Fibroblast of skin of right quadriceps (primary cell): ENCODE measurements at regions not wholly inside any gene's neighbourhood (a gene's known extent, or its start where the extent isn't known, plus 50 kb on each side); places are given as distances from the start of the nearest gene placed in this dataset.

Source experiments
- DNase-seq: peaks from one replicate; pipeline ENCODE4 v3.0.0-alpha.2; 2013

DNA sequence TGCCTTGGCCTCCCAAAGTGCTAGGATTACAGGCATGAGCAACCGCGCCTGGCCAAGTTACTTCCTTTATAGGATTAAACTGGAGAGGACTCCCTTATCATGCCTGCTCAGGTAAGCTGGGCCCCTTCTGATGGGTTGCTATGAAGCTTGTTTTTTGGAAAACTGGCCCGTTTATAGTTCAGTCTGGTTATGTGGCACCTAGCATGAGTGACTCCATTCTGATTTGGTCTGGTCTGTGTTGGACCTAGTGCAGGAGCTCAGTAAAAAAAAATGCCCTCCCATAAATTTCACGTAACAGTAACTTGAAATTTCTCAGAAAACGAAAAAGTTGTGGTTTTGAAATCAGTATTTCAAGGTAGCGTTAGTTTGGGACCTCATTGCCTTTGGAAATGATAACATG lies 448.4 kb downstream of the HACE1 start:
- DNase-seq = no peak

DNA sequence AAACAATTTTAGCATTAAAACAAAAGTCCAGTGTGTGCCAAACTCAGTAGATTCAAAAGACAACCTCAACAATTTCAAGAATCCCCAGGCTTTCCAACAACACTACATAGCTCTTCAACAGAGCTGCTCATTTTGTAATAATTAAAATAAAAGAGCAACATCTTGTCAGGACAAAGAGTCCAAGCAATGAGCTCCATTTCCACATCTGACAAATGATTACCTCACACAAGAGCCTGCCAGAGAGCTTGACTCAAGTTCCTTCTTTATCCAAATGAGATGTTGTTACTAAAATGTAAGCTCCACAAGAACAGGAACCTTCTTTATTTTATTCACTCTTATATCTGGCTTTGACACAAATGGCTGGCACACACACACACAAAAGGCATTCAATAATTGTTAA lies 449.8 kb downstream of the HACE1 start:
- DNase-seq = no peak

DNA sequence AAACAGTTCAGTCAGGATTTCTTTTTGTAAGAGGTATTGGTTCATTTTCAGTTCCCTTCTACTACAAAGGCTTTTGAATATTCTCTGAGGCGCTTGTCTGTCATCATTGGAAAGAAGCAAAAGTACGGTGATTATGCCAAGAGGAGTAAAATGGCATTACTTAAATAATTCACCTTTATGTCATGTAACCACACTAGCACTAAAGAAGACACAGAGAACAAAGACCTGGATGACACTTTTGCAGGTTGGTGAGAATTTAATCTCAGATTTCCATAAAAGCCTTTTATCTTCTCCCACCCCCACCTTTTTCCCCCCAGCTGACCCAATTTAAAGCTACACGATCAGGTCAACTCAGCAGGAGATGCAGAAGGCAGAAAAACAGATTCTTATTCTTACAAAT lies 451.8 kb downstream of the HACE1 start:
- no peak for DNase-seq

DNA sequence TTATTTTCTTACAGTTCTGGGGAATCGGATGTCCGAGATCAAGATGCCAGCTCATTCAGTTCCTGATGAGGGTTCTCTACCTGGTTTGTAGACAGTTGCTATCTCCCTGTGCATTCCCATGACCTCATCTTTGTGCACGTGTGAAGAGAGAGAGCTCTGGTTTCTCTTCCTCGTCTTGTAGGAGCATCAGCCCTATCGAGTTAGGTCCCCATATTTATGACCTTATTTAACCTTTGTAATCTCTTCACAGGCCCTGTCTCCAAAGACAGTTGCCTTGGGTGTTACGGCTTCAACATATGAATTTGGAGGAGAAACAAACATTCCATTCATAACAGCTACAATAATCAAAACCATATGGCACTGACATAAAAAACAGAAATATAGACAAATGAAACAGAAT lies 455.3 kb downstream of the HACE1 start:
- peak; percentile 18 for DNase-seq

DNA sequence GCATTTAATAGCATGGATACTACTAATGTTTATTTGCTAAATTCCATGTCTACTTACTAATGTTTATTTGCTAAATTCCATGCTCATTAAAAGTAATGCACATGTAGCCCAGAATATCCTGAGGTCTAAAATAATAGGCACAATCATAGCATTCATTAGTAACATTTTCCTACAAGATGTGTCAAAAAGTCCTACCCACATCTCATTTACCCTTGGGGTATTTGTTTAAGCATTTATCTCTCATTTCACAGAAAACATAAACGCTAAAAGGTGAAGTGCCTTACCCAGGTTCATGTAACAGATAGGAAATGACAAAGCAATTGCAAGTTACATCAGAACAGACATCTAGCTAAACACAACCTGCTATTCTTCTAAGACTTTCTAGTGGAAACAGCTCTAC lies 457.1 kb downstream of the HACE1 start:
- no peak for DNase-seq

DNA sequence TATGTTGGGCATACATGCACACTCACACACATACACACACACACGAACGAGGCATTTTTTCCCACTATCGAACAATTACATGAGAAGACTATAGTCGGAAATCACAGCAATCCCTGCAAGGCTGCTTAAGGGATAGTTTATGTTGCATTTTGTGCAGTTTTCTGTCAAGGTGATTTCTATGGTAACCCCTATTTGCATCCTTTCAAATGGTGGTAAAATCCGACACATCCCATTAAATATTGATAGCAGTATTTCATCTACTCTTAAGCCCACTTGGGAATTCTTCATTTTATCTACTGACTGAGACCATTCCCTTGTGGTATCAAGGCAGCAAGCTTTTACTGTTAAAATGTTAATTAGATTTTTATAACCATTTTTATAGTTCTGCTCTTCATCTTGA lies 457.8 kb downstream of the HACE1 start:
- DNase-seq = no peak

DNA sequence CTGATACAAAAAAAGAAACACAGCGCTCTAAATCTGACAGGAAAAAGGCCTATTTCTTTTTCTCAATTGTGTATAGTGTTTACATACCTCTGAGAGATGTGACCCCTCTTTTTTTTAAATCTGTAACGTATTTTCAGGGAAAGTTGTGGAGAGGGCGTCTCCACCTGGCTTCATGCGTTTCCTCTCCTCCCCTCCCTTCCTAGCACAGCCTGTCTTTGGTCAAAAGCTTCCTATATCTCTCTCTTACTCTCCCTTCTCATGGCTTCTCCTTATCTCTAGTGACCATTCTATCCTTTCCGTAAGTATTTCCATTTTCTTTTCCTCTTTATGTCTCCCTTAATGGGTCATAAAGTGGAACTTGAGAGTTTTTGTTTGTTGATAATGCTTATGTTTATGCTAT lies 458.9 kb downstream of the HACE1 start:
- DNase-seq = no peak

DNA sequence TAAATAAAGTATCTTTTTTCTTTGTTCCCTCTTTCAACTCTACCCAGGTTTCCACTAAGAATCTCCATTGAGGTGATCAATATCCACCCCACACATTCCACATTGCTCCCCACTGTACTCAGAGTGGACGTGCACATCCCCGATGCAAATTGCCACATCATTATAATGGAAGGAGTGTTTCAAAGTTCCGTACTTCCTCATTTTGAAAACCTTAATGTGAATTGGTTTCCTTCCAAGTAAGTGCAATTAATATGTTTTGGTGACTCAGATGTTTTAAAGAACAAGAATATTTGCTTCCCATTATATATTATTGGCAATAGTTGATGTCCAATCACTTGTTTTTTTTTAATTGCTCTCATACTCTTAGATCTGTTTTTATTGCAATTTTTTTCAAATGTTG lies 463.6 kb downstream of the HACE1 start:
- no peak for DNase-seq

DNA sequence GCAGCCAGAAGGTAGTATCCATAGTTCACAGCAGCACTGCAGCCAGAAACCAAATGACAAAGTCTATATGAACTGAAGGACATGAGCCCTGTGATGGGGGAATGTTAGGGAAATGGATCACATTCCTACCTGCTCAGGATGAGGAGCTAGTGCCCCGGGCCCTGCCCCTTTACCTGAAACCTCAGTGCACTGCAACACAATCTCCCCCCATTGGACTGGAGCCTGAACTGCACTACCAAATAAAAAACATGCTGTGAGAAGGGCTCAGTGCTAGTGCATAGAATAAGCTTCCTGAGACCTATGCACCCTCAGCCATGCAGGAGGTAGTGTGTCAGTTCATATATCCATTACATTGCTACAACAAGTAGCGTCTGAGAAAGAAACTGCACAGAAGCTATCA lies 477.8 kb downstream of the HACE1 start:
- DNase-seq = no peak

DNA sequence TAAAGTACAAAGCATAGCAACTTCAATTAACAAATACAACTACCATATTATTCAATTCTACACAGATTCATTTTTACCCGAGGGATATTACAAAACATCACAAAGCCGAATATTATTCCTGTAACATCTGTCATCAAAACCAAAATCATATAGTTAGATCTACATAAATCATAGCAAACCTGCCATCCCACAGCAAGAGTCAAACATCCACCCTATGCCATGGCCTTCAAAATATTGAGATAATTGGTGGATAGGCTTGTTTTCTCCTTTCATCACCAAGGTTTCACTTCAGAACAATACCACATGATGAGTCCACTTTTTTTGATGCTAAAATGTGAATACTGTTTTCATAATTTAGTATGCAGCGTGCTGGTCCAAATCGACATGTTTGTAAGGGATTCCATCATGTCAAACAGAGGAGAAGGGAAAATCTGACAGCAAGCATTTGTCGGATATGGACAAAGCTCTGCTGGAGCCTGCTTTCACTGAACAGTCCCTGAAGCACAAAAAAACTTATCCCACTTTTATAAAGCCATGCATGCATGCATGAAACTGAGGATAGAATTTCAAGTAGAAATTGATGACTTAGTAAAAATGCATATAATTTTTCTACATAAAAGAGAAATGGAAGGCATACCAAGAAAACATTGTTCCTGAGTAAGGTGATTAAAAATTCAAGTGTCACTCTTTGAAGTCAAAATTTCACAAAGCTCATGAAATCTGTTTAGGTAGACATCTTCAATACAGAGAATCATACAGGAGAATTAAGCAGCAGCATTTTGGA lies 494.1 kb downstream of the HACE1 start:
- DNase-seq = no peak

DNA sequence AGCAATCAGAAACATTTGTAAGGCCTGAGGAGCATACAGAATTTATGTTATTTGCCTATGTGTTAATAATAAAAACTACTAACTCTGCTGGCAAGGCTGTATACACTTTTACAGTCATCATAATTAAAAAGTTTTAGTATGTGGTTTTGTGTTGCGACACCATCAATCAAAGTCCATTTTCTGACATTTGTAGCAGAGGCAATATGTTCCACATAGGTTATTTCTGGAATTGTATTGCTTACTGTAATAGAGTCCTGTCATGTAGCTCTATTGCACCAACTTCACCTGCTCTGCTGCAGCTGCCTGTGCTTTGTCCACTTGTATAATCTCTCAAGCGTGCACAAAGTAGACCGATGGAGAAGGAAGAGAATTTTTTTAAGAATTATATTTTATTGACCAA lies 501.8 kb downstream of the HACE1 start:
- DNase-seq = no peak

DNA sequence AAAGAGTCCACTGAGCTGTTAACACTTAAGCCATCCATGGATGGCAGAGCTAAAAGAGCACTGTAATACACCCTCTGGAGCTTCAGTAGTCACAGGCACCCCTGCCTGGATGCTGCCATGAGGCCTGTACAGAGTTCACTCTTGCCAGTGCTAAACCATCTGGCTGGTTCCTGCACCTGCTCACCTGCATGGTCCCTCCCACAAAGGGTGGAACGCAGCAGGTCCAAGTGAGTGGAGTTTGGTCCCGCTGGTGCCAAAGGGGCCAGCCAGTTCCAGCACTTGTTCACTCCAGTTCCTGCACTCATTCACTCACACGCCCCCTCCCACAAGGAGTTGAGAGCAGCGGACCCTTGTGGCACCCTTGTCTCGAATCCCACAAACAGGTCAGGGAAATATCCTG lies 503.5 kb downstream of the HACE1 start:
- DNase-seq = no peak

DNA sequence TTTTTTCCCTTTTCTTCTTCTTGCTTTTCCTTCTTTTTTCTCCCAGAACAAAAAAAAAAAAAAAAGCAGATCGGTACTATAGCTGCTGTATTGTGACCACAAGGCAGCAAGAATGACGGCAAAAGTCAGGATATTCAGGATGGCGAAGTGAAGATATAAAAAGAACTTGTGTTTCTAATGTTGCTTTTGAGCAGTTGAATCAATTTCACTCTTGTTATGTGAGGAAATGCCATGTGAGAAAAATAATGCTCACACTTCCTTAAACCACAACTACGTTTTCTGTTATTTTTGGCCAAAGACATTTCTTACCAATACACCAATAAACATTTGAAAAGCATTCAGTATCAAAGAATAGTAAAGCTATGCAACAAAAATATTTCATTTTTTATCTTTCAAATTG lies 510.5 kb downstream of the HACE1 start:
- no peak for DNase-seq

DNA sequence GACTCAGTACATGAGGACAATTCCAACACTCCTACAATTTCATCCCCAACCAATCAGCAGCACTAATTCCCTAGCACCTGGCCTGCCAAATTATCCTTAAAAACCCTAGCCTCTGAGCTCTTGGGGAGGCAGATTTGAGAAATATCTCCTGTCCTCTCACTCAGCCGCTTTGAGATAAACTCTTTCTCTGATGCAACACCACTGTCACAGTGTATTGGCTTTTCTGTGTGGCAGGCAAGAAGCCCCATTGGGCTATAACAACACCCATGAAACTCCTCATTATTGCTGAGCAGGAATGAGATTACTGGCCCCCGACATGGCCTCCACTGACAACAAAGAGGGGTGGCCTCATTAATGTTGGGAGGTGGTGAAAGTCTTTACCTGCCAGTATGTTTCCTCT lies 515.5 kb downstream of the HACE1 start:
- DNase-seq = no peak

DNA sequence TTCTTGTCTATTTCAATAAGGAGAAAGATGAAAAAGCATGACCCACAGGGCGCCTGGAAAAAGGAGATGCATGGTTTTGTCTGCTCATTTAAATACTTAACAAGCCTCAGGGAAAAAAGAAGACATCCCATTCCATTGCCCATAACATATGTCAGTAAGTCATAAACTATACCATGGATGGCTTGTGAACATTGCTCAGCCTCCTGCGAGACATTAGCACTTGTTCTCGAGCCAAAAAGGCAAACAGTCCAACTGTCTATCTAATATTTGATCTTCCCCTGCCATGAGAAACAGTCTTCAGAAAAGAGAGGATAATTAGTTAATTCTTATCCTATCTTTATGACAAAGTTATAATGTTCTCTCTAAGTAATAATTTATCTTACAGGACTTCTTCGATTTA lies 527.4 kb downstream of the HACE1 start:
- peak; percentile 9 for DNase-seq

DNA sequence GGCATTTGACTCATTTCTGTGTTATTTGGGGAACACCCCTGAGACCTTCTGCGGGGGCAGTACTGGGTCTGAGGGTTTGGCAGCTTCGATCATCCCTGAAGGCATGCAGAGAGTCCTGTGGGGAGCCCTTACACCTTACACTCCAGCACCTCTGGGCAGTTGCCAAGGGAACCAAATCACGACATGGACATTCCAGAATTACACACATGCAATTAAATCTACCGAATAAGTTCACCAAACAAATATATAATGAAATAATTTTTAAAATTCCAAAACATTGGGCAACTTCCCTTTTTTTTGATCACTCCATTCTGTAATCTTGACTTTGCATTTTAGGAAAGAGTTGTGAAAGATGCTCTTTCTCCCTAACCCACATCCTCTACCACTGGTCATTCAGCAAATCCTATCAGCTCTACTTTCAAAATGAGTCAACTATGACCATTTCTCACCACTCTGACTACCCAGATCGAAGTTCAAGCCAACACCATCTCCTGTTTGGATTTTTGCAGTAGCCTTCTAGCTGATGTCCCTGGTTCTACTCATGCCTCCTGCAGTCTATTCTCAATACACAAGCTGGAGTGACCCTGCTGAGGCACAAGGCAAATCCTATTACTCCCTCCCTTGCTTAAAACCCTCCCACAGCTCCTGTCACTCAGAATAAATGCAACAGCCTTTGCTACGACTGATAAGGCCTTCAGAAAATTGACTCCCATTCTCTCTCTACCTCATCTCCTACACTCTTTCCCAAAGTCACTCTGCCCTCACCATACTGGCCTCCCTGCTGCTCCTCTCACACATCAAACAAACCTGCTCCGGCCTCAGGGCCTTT lies 533.3 kb downstream of the HACE1 start:
- DNase-seq = peak; percentile 82

DNA sequence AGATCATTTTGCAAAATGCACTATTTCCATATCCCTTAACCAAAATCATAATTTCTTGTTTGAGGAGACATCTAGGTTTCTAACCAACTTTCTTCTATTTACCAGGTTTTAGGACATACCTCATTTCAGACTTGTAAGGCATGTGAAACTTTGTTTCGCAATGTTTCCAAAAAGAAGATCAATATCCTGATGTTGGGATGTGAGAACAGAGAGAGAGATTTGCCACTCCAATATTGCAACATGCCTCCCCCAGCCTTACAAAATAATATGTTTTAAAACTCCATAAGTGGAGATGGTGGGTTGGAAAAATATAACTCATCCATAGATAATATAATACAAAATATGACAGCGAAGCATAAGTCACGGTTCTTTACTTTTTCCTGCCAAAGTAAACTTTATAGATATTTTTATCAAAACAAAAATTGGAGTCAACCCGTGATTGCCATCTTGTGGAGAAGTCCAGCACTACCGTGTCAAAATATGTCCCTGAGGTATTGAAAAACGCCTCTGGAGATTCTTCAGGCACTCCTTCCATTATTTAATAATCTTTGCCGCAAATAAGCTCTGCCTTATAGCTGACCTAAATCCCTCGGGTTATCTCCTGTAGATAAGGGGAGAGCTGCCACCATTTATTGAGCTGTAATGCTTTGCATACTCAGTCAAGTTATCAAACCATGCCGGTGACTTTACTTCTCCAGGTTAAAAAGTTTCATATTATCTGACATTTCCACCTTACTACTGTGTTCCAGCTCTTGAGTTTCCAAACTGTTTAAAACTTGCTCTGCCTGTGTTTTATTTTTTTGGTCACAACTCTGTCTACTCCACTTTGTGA lies 534.2 kb downstream of the HACE1 start:
- peak; percentile 42 for DNase-seq

DNA sequence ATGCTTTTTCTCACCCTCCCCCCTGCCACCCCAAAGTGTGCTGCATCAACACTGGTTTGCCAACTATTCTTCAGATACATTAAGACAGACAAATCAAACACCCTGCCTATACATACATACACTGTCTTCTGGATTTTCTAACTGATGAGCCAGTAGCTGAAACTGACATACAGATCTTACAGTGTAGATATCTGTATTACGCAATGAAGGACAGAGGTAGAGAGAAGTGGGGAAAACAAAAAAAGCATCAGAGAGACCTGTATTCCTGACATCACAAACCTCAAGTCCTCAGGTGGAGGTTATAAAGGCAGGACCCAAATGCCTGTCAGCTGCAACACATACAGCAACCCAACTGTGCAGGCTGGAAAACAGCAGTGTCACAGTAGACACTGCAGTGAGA lies 535.4 kb downstream of the HACE1 start:
- no peak for DNase-seq

DNA sequence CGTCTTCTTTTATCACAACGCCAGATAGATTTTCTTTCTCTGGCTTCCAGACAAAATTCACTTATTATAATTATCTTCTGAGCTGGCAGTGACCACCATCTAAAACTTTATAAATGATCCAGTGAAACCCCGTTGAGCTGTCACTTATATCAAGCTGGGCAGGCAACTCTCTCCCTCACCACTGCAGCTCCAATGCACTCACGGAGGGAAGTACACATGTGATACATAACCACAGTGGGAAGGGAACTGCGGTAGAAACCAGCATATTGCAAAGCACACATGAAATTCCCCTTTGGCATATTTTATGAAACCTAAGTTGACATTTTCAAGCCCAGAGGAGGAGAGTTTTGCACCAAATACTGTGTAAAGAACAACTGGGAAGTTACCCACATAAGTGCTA lies 536.9 kb downstream of the HACE1 start:
- no peak for DNase-seq

DNA sequence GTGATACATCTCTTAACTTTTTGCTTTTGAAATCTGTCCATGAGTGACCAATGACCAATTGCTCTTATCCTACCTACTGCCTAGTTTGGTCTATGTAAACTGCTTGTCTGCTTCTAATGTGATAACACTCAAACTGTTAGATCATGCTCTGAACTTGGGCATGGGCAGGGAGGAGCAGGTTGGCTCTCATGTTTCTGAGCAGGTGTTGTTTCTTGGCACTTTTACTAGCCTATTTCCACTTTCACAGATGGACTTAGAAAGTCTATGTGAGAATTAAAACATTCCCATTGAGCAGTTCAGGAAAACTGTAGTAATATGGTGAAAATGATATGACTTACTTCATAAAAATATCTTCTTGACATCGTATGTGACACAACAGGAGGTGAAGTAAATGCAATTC lies 538.4 kb downstream of the HACE1 start:
- no peak for DNase-seq

DNA sequence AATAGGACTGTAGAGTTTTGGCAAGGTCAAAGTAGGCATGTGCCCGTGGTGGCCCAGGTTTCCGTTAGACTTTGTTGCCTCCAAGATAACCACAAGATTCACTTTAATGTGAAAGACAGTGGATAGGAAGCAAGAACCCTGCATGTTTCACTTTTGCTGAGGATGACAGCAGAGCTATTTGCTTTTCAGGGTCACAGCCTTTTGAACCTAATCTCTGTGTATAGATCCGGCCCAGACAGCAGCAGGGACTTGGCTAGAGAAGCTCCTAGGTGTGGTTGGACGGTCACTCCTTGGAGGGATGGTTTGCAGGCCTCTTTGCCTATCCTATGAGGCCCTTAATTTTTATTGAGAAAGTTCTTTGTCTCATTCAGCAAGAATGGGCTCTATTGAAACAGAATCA lies 538.8 kb downstream of the HACE1 start:
- no peak for DNase-seq

DNA sequence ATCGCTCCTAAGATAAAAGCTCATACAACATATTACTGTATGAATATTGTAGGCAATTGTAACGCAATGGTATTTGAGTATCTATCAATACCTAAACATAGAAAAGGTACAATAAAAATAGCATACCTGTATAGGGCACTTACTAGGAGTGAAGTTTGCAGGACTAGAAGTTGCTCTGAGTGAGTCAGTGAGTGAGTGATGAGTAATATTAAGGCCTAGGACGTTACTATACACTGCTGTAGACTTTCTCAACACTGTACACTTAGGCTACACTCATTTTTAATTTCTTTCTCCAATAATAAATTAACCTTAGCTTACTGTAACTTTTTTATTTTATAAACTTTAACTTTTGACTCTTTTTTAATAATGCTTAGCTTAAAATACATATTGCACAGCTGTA lies 546.9 kb downstream of the HACE1 start:
- no peak for DNase-seq

DNA sequence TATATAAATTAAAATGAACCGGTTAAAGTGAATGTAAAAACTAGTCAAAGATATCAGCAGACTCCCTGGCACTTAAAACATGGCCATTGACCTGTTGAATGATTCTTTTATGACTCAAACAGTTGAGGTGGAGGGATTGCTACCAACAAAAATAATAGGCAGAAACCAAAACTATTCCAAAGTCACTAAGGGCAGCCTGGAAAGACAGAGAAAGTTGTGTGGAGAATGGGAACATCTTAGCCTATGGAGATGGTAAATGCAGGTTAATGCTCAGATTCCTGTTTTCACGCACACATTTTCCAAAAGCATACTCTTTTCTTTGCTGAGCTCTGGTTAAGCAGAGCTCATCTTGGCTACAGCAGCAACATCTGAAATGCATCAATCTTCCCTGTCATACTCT lies 553.5 kb downstream of the HACE1 start:
- peak; percentile 37 for DNase-seq

DNA sequence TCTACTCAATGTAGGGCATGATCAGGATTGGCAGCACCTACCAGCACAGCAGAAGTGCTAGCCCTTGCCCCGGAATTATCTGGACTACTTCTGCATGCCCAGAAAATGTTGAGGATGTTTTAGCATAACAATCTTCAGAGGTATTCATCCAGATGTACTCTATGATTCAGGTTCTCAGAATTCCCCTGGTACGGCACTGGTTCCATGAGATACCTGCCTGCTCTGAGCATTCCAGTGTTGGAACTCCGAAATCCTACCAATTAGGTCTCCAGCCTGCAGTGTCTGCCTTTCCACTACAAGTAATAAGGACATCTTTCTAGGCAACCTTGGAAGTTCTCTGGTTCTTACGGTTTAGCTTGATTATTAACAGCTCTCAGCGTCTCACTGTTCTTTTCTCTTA lies 554.5 kb downstream of the HACE1 start:
- DNase-seq = no peak
